Fibroblast of pulmonary artery (primary cell): ENCODE measurements at regions not wholly inside any gene's neighbourhood (a gene's known extent, or its start where the extent isn't known, plus 50 kb on each side); places are given as distances from the start of the nearest gene placed in this dataset.

Source experiments
- DNase-seq: peaks from one replicate; pipeline ENCODE4 v3.0.0-alpha.2; 2010; ENCODE audit warnings: low read depth
- H3K4me3 ChIP-seq: replicated peaks from 2 replicates; pipeline ENCODE4 v1.5.1; 2011; ENCODE audit warnings: low read depth, mild to moderate bottlenecking, control low read depth, low read length, moderate library complexity
- TF ChIP-seq, protein P1 (sequence below): IDR thresholded peaks from 2 replicates; pipeline ENCODE4 v1.5.1; 2011; ENCODE audit warnings: mild to moderate bottlenecking, control low read depth, low read length, inconsistent platforms; ENCODE audit errors: missing control alignments

DNA sequence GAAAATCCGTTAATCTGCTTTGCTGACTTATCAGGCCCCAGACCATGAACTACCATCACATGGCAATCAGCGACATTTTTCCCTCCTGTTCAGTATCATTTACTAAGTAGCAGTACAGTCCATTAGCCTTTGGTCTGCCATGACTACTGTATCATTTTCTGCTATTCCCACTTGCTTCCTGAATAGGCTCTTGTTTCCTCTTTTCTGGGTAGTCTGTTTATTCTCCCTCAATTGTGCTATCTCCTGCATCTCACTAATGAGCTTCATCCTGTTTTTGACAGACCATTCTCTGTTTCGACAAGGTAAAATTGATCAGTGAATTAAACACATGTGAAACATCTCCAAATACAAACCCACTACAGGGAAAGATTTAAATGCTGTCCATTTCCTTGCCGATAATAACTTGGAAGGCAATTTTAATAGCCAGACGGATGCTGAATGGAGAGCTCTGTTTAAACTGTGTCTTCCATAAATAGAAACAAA lies 263.5 kb upstream of the ANKRD55 start:
- TF ChIP-seq, protein P1, sequence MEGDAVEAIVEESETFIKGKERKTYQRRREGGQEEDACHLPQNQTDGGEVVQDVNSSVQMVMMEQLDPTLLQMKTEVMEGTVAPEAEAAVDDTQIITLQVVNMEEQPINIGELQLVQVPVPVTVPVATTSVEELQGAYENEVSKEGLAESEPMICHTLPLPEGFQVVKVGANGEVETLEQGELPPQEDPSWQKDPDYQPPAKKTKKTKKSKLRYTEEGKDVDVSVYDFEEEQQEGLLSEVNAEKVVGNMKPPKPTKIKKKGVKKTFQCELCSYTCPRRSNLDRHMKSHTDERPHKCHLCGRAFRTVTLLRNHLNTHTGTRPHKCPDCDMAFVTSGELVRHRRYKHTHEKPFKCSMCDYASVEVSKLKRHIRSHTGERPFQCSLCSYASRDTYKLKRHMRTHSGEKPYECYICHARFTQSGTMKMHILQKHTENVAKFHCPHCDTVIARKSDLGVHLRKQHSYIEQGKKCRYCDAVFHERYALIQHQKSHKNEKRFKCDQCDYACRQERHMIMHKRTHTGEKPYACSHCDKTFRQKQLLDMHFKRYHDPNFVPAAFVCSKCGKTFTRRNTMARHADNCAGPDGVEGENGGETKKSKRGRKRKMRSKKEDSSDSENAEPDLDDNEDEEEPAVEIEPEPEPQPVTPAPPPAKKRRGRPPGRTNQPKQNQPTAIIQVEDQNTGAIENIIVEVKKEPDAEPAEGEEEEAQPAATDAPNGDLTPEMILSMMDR = no peak
- no peak for DNase-seq
- no peak overlapping the region for H3K4me3 ChIP-seq

DNA sequence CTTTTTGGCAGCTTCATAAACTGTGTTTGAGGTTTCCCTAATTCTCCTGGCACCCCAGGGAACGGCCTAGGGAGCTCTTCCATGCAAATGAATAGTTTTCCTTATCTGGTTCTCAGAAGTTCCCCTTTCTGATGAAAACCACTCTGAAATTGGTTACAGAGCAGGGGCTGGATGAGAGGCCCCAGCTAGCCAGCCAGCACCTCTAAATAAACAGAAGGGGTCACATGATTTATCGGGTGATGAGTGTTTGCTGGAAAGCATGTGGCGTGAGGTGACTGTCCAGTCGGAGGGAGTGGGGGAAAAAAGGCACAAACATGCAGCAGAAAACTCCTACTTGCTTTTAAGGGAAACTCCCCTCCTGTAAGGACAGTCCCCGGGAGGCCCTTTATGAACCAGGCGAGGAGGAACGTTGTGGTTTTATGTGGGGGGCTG lies 261.2 kb upstream of the ANKRD55 start:
- TF ChIP-seq, protein P1 = no peak
- no peak overlapping the region for H3K4me3 ChIP-seq
- DNase-seq = peak; percentile 52

DNA sequence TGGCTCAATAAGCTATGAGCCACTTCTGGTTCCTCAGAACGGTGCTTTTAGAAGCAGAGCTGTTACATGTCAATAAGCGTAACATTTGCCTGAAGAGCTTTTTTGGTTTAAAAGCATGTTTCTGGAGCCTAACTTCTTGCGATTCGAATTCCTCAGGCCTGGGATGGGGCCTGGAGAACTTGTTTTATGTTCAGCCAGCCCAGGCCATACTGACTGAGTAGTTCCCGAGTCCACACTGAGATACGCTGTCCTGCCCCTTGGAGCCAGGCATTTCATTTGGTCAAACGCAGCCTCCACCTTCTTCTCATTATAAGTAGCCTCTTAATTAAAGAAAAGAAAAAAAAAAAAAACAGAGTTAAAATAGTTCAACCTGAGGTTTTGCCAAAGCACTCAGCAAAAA lies 260.6 kb upstream of the ANKRD55 start:
- no peak overlapping the region for H3K4me3 ChIP-seq
- TF ChIP-seq, protein P1 = no peak
- no peak for DNase-seq

DNA sequence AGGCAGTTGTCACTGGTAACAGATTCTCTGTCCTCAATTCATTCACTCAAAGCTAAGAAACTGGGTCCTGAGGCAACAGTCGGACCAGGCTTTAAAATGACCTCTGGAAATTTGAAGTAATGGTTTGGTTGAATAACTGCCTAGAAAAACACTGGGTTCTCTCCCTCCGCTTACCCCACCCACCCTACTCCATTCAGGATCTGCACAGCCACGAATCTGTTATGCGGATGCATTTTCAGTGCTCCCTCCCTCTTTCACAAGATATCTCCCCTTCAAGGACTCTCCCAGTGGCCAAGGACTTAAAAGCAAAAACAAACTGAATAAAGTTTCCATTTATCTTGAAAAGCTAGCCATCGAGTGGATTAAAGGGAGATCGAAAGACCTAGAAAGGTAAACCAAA lies 260.2 kb upstream of the ANKRD55 start:
- no peak for DNase-seq
- no peak overlapping the region for H3K4me3 ChIP-seq
- TF ChIP-seq, protein P1 = no peak

DNA sequence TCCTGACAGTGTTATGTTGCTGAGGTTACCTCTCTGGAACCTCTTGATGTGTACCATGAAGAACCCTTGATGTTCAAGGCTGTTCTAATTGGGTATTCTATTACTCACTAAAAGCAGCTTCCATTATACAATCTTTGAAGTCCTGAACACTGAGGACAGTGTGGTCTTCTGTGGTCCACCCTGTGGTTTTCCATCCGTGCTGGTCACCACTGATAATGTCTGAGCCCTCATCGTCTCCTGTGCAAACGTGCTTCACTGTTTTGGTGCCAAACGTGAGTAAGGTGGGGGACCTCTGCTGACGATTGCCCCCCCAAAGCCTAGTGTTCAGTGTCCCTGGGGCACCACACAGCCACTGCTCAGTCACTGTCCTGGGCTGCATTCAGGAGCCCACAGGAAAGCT lies 259.7 kb upstream of the ANKRD55 start:
- H3K4me3 ChIP-seq = no peak overlapping the region
- DNase-seq = no peak
- TF ChIP-seq, protein P1 = no peak

DNA sequence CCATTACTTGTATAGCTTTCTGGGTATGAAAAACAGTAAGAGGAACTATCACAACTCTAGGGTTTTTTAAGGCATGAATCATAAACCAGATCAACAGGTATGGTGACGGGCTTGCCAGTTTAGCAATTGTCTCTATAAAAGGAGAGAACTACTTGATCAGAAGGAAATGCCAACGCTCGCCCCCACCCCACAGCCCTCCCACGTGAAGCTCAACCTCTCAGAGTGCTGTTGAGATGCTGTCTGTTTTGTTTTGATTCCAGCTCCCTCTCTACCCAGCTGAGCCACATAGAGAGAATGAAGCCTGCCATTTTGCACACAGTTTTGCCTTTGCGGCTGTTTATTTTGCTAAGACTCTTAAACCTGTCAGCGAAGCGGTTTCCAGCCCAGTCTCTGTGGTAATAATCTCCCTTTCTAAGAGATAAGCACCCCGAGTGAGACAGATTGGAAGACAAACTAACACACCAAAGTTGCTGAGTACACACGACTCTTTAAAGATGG lies 257.9 kb upstream of the ANKRD55 start:
- TF ChIP-seq, protein P1 = no peak
- H3K4me3 ChIP-seq = no peak overlapping the region
- DNase-seq = no peak

DNA sequence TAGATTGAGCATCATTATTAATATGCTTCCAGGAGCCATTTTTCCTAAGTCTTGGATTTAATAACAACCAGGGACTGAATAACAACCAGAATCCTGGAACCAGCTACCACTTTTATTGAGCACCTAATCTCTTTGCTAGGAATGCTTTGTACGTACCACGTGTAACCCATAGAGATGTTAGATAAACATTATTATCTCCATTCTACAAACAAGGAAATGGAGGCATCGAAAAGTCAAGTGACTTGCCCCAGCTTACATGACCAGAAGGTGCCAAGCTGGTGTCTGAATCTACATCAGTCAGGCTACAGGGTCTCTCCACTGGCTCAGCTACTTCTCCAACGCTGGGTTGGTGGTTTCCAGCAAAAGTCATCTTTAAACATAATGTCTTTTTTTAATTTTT lies 256.1 kb upstream of the ANKRD55 start:
- TF ChIP-seq, protein P1 = no peak
- no peak overlapping the region for H3K4me3 ChIP-seq
- no peak for DNase-seq
